ENCODE measurements at regions not wholly inside any gene's neighbourhood (a gene's known extent, or its start where the extent isn't known, plus 50 kb on each side); places are given as distances from the start of the nearest gene placed in this dataset.

- H3K4me1 ChIP-seq (ENCODE audit: insufficient read depth, low read length): no peaks in the 10 kb centered on the region
- no peak overlapping the region for H3K4me3 ChIP-seq (ENCODE audit: low read length)
- no peaks in the 10 kb centered on the region for H3K27me3 ChIP-seq (ENCODE audit: insufficient read depth, low read length)
- H3K9me3 ChIP-seq (ENCODE audit: insufficient read depth, low read depth, low read length): no peaks in the 10 kb centered on the region; the same call in 1 of the 2 replicates
- no peak overlapping the region for H3K27ac ChIP-seq (ENCODE audit: low read length)
- no peak overlapping the region for H3K9ac ChIP-seq (ENCODE audit: low read depth, low read length)
- H3K36me3 ChIP-seq (ENCODE audit: insufficient read depth, low read depth, low read length): no peaks in the 10 kb centered on the region
Observed at GRCh38 chr10:62554632-62555199, 180.5 kb downstream of the ZNF365 start.

- no peaks in the 10 kb centered on the region for H3K9me3 ChIP-seq (ENCODE audit: insufficient read depth, low read depth, low read length)
Observed at GRCh38 chr10:62559481-62560200, 185.5 kb downstream of the ZNF365 start.

GRCh38 chr10:62560201-62560819 is 186.1 kb downstream of the ZNF365 start:
- Histone ChIP-seq H3K9me3 (ENCODE audit: insufficient read depth, low read depth, low read length) (no peaks in the 10 kb centered on the region), H3K4me3 (ENCODE audit: low read length) (no peak overlapping the region), H3K36me3 (ENCODE audit: insufficient read depth, low read depth, low read length) (no peaks in the 10 kb centered on the region), H3K4me1 (ENCODE audit: insufficient read depth, low read length) (no peaks in the 10 kb centered on the region), H3K27me3 (ENCODE audit: insufficient read depth, low read length) (no peaks in the 10 kb centered on the region), H3K9ac (ENCODE audit: low read depth, low read length) (no peak overlapping the region), H3K27ac (ENCODE audit: low read length) (no peak overlapping the region)

More at GRCh38 chr10:62559481-62560200, 185.5 kb downstream of the ZNF365 start:
- H3K27me3 ChIP-seq (ENCODE audit: insufficient read depth, low read length): no peaks in the 10 kb centered on the region
- H3K4me1 ChIP-seq (ENCODE audit: insufficient read depth, low read length): no peaks in the 10 kb centered on the region
- no peak overlapping the region for H3K4me3 ChIP-seq (ENCODE audit: low read length)
- H3K27ac ChIP-seq (ENCODE audit: low read length): no peak overlapping the region
- H3K9ac ChIP-seq (ENCODE audit: low read depth, low read length): no peak overlapping the region
- no peaks in the 10 kb centered on the region for H3K36me3 ChIP-seq (ENCODE audit: insufficient read depth, low read depth, low read length)

- H3K9me3 ChIP-seq (ENCODE audit: insufficient read depth, low read depth, low read length): no peaks in the 10 kb centered on the region
- H3K27me3 ChIP-seq (ENCODE audit: insufficient read depth, low read length): no peaks in the 10 kb centered on the region
- H3K36me3 ChIP-seq (ENCODE audit: insufficient read depth, low read depth, low read length): no peaks in the 10 kb centered on the region
- H3K4me1 ChIP-seq (ENCODE audit: insufficient read depth, low read length): no peaks in the 10 kb centered on the region
- H3K9ac ChIP-seq (ENCODE audit: low read depth, low read length): no peak overlapping the region
- H3K27ac ChIP-seq (ENCODE audit: low read length): no peak overlapping the region
- no peak overlapping the region for H3K4me3 ChIP-seq (ENCODE audit: low read length)
Observed at GRCh38 chr10:62561151-62561550, 187.0 kb downstream of the ZNF365 start.

- Histone ChIP-seq H3K9ac (ENCODE audit: low read depth, low read length) (no peak overlapping the region), H3K27me3 (ENCODE audit: insufficient read depth, low read length) (no peaks in the 10 kb centered on the region), H3K36me3 (ENCODE audit: insufficient read depth, low read depth, low read length) (no peaks in the 10 kb centered on the region), H3K4me3 (ENCODE audit: low read length) (no peak overlapping the region), H3K27ac (ENCODE audit: low read length) (no peak overlapping the region), H3K4me1 (ENCODE audit: insufficient read depth, low read length) (no peaks in the 10 kb centered on the region), H3K9me3 (ENCODE audit: insufficient read depth, low read depth, low read length) (no peaks in the 10 kb centered on the region)
Observed at GRCh38 chr10:62562101-62562500, 187.9 kb downstream of the ZNF365 start.

GRCh38 chr10:62562795-62563194 is 188.6 kb downstream of the ZNF365 start:
- no peak overlapping the region for H3K27ac ChIP-seq (ENCODE audit: low read length)

GRCh38 chr10:62573929-62574328 is 199.8 kb downstream of the ZNF365 start:
- H3K9ac ChIP-seq (ENCODE audit: low read depth, low read length): no peak overlapping the region
- H3K36me3 ChIP-seq (ENCODE audit: insufficient read depth, low read depth, low read length): no peaks in the 10 kb centered on the region
- H3K4me1 ChIP-seq (ENCODE audit: insufficient read depth, low read length): no peaks in the 10 kb centered on the region
- no peak overlapping the region for H3K4me3 ChIP-seq (ENCODE audit: low read length)
- no peaks in the 10 kb centered on the region for H3K9me3 ChIP-seq (ENCODE audit: insufficient read depth, low read depth, low read length)
- no peaks in the 10 kb centered on the region for H3K27me3 ChIP-seq (ENCODE audit: insufficient read depth, low read length)
- H3K27ac ChIP-seq (ENCODE audit: low read length): no peak overlapping the region

More at GRCh38 chr10:62562795-62563194, 188.6 kb downstream of the ZNF365 start:
- Histone ChIP-seq H3K4me3 (ENCODE audit: low read length) (no peak overlapping the region), H3K36me3 (ENCODE audit: insufficient read depth, low read depth, low read length) (no peaks in the 10 kb centered on the region), H3K9me3 (ENCODE audit: insufficient read depth, low read depth, low read length) (no peaks in the 10 kb centered on the region), H3K4me1 (ENCODE audit: insufficient read depth, low read length) (no peaks in the 10 kb centered on the region), H3K9ac (ENCODE audit: low read depth, low read length) (no peak overlapping the region), H3K27me3 (ENCODE audit: insufficient read depth, low read length) (no peaks in the 10 kb centered on the region)

- Histone ChIP-seq H3K27me3 (ENCODE audit: insufficient read depth, low read length) (no peaks in the 10 kb centered on the region), H3K4me3 (ENCODE audit: low read length) (no peak overlapping the region), H3K4me1 (ENCODE audit: insufficient read depth, low read length) (no peaks in the 10 kb centered on the region)
Observed at GRCh38 chr10:62577076-62577475, 202.9 kb downstream of the ZNF365 start.

GRCh38 chr10:62577666-62578291 is 203.6 kb downstream of the ZNF365 start:
- Histone ChIP-seq H3K36me3 (ENCODE audit: insufficient read depth, low read depth, low read length) (no peaks in the 10 kb centered on the region), H3K9ac (ENCODE audit: low read depth, low read length) (no peak overlapping the region), H3K27me3 (ENCODE audit: insufficient read depth, low read length) (no peaks in the 10 kb centered on the region), H3K27ac (ENCODE audit: low read length) (no peak overlapping the region), H3K9me3 (ENCODE audit: insufficient read depth, low read depth, low read length) (no peaks in the 10 kb centered on the region), H3K4me3 (ENCODE audit: low read length) (no peak overlapping the region), H3K4me1 (ENCODE audit: insufficient read depth, low read length) (no peaks in the 10 kb centered on the region)

More at GRCh38 chr10:62577076-62577475, 202.9 kb downstream of the ZNF365 start:
- Histone ChIP-seq H3K9ac (ENCODE audit: low read depth, low read length) (no peak overlapping the region), H3K9me3 (ENCODE audit: insufficient read depth, low read depth, low read length) (no peaks in the 10 kb centered on the region), H3K27ac (ENCODE audit: low read length) (no peak overlapping the region), H3K36me3 (ENCODE audit: insufficient read depth, low read depth, low read length) (no peaks in the 10 kb centered on the region)

- no peak overlapping the region for H3K9ac ChIP-seq (ENCODE audit: low read depth, low read length)
- H3K27ac ChIP-seq (ENCODE audit: low read length): no peak overlapping the region
- H3K4me1 ChIP-seq (ENCODE audit: insufficient read depth, low read length): no peaks in the 10 kb centered on the region
- no peaks in the 10 kb centered on the region for H3K36me3 ChIP-seq (ENCODE audit: insufficient read depth, low read depth, low read length)
- no peaks in the 10 kb centered on the region for H3K9me3 ChIP-seq (ENCODE audit: insufficient read depth, low read depth, low read length)
- H3K4me3 ChIP-seq (ENCODE audit: low read length): no peak overlapping the region
- no peaks in the 10 kb centered on the region for H3K27me3 ChIP-seq (ENCODE audit: insufficient read depth, low read length)
Observed at GRCh38 chr10:62578301-62578700, 204.1 kb downstream of the ZNF365 start.

- H3K9ac ChIP-seq (ENCODE audit: low read depth, low read length): no peak overlapping the region
- H3K4me1 ChIP-seq (ENCODE audit: insufficient read depth, low read length): no peaks in the 10 kb centered on the region
- H3K27me3 ChIP-seq (ENCODE audit: insufficient read depth, low read length): no peaks in the 10 kb centered on the region
- no peak overlapping the region for H3K4me3 ChIP-seq (ENCODE audit: low read length)
- no peak overlapping the region for H3K27ac ChIP-seq (ENCODE audit: low read length)
- no peaks in the 10 kb centered on the region for H3K36me3 ChIP-seq (ENCODE audit: insufficient read depth, low read depth, low read length)
- no peaks in the 10 kb centered on the region for H3K9me3 ChIP-seq (ENCODE audit: insufficient read depth, low read depth, low read length)
Observed at GRCh38 chr10:62578916-62579315, 204.7 kb downstream of the ZNF365 start.

Measured in iPS-20b (cell line).